ENCODE measurements at regions not wholly inside any gene's neighbourhood (a gene's known extent, or its start where the extent isn't known, plus 50 kb on each side); places are given as distances from the start of the nearest gene placed in this dataset.

GRCh38 chr20:48557380-48557779 is 270.4 kb downstream of the PREX1 start:
- TF ChIP-seq CTCF (IDR thresholded peaks at IDR 0.05; ENCODE audit: low read depth, low read length, poor library complexity, severe bottlenecking) (no peak), EZH2phosphoT487 (IDR thresholded peaks at IDR 0.05; ENCODE audit: borderline replicate concordance, low read length) (no peak)
